Mesothelial cell of epicardium (in vitro differentiated cells): ENCODE measurements at regions not wholly inside any gene's neighbourhood (a gene's known extent, or its start where the extent isn't known, plus 50 kb on each side); places are given as distances from the start of the nearest gene placed in this dataset.

ENCODE experiments used
- DNase-seq, 2 experiments: peaks; one replicate each; pipeline ENCODE4 v3.0.0; 2021; ENCODE audit warnings: low spot score in 2 of 2; ENCODE audit not compliant: unreplicated experiment in 2 of 2
- H3K27ac Mint-ChIP-seq: 2 replicates; pipeline ENCODE4 v1.8.0; 2021; ENCODE audit warnings: mixed read lengths
- H3K27me3 Mint-ChIP-seq: 2 replicates; pipeline ENCODE4 v1.8.0; 2021; ENCODE audit warnings: low read depth, mixed read lengths
- H3K36me3 Mint-ChIP-seq: 2 replicates; pipeline ENCODE4 v1.8.0; 2021; ENCODE audit warnings: mixed read lengths
- H3K4me1 Mint-ChIP-seq: 2 replicates; pipeline ENCODE4 v1.8.0; 2021; ENCODE audit warnings: mixed read lengths
- H3K4me3 Mint-ChIP-seq: 2 replicates; pipeline ENCODE4 v1.8.0; 2021; ENCODE audit warnings: mild to moderate bottlenecking, moderate library complexity, mixed read lengths
- H3K9me3 Mint-ChIP-seq: 2 replicates; pipeline ENCODE4 v1.8.0; 2021; ENCODE audit warnings: mixed read lengths
- CTCF ChIP-seq: fragments of 200-600 bp; sonication (generic); IDR thresholded peaks from one replicate; pipeline ENCODE4 v1.5.0; 2021; ENCODE audit warnings: antibody characterized with exemption; ENCODE audit not compliant: unreplicated experiment

GRCh38 chr3:95123104-95123503, 1060.2 kb downstream of the NSUN3 start:
- Mint-ChIP-seq H3K36me3 (no peaks in the 10 kb centered on the region), H3K27ac (no peak overlapping the region)

GRCh38 chr3:95134693-95135413, 1072.0 kb downstream of the NSUN3 start:
- no peaks in the 10 kb centered on the region for H3K4me1 Mint-ChIP-seq
- H3K4me3 Mint-ChIP-seq, result no peak overlapping the region
- H3K9me3 Mint-ChIP-seq, result no peaks in the 10 kb centered on the region
- no peak for TF ChIP-seq CTCF
- no peaks in the 10 kb centered on the region for H3K36me3 Mint-ChIP-seq
- DNase-seq, result no peak
- no peaks in the 10 kb centered on the region for H3K27me3 Mint-ChIP-seq
- H3K27ac Mint-ChIP-seq, result no peak overlapping the region

More at GRCh38 chr3:95123104-95123503, 1060.2 kb downstream of the NSUN3 start:
- Mint-ChIP-seq H3K27me3 (no peaks in the 10 kb centered on the region), H3K9me3 (peaks cover 20% of the 10 kb centered on the region), H3K4me1 (peaks cover 2% of the 10 kb centered on the region), H3K4me3 (no peak overlapping the region)
- no peak for TF ChIP-seq CTCF
- no peak for DNase-seq

GRCh38 chr3:95148107-95148506, 1085.2 kb downstream of the NSUN3 start:
- Mint-ChIP-seq H3K9me3 (peaks cover 4% of the 10 kb centered on the region), H3K4me3 (no peak overlapping the region), H3K27me3 (no peaks in the 10 kb centered on the region), H3K4me1 (peaks cover 14% of the 10 kb centered on the region), H3K36me3 (no peaks in the 10 kb centered on the region), H3K27ac (no peak overlapping the region)
- TF ChIP-seq CTCF, result no peak
- DNase-seq, result no peak

GRCh38 chr3:95151590-95151989, 1088.7 kb downstream of the NSUN3 start:
- TF ChIP-seq CTCF, result no peak
- Mint-ChIP-seq H3K27ac (no peak overlapping the region), H3K4me3 (no peak overlapping the region), H3K36me3 (peaks cover under 1% of the 10 kb centered on the region), H3K4me1 (peaks cover 14% of the 10 kb centered on the region), H3K9me3 (peaks cover 23% of the 10 kb centered on the region), H3K27me3 (no peaks in the 10 kb centered on the region)
- no peak for DNase-seq

GRCh38 chr3:95154766-95155165, 1091.9 kb downstream of the NSUN3 start:
- H3K4me3 Mint-ChIP-seq, result no peak overlapping the region
- TF ChIP-seq CTCF, result no peak
- peaks cover 36% of the 10 kb centered on the region for H3K9me3 Mint-ChIP-seq
- no peak overlapping the region for H3K27ac Mint-ChIP-seq
- H3K36me3 Mint-ChIP-seq, result peaks cover 10% of the 10 kb centered on the region
- peaks cover 8% of the 10 kb centered on the region for H3K4me1 Mint-ChIP-seq
- no peak for DNase-seq
- H3K27me3 Mint-ChIP-seq, result no peaks in the 10 kb centered on the region
